GM23338 (cell line): ENCODE measurements at regions not wholly inside any gene's neighbourhood (a gene's known extent, or its start where the extent isn't known, plus 50 kb on each side); places are given as distances from the start of the nearest gene placed in this dataset.

Experiments
- ATAC-seq: fragments of 200-7000 bp; cut with Tn5 transposase; 3 replicates; pipeline ENCODE4 v1.9.1; 2020
- DNase-seq: peaks from one replicate; pipeline ENCODE4 v3.0.0-alpha.2; 2015; ENCODE audit warnings: low spot score
- H2AFZ ChIP-seq: fragments of 200-600 bp; sonication (generic); 2 replicates; pipeline ENCODE4 v1.8.0; 2016; ENCODE audit warnings: antibody characterized with exemption, mild to moderate bottlenecking, moderate library complexity
- H3F3A ChIP-seq: fragments of 200-600 bp; sonication (generic); replicated peaks from 2 replicates; pipeline ENCODE4 v1.8.0; 2017; ENCODE audit warnings: antibody characterized with exemption, mixed run types, low read depth
- H3K27ac ChIP-seq: fragments of 200-600 bp; sonication (generic); 2 replicates; pipeline ENCODE4 v1.6.1; 2016; ENCODE audit warnings: low read depth
- H3K27me3 ChIP-seq: fragments of 200-600 bp; sonication (generic); 2 replicates; pipeline ENCODE4 v1.8.0; 2016; ENCODE audit warnings: mild to moderate bottlenecking, mixed run types, moderate library complexity; ENCODE audit not compliant: insufficient read depth
- H3K36me3 ChIP-seq: fragments of 200-600 bp; sonication (generic); 2 replicates; pipeline ENCODE4 v1.8.0; 2016; ENCODE audit warnings: mild to moderate bottlenecking; ENCODE audit not compliant: insufficient read depth
- H3K4me1 ChIP-seq: fragments of 200-600 bp; sonication (generic); 2 replicates; pipeline ENCODE4 v1.8.0; 2016; ENCODE audit warnings: mild to moderate bottlenecking, moderate library complexity; ENCODE audit not compliant: insufficient read depth
- H3K4me2 ChIP-seq: fragments of 200-600 bp; sonication (generic); 2 replicates; pipeline ENCODE4 v1.7.1; 2017; ENCODE audit warnings: mixed run types
- H3K4me3 ChIP-seq: fragments of 200-600 bp; sonication (generic); 2 replicates; pipeline ENCODE4 v1.6.1; 2016; ENCODE audit warnings: mixed run types
- H3K79me2 ChIP-seq: fragments of 200-600 bp; sonication (generic); replicated peaks from 2 replicates; pipeline ENCODE4 v1.8.0; 2017; ENCODE audit warnings: mild to moderate bottlenecking; ENCODE audit not compliant: insufficient read depth
- H3K9me2 ChIP-seq: fragments of 200-600 bp; sonication (generic); 2 replicates; pipeline ENCODE4 v1.8.0; 2017; ENCODE audit not compliant: insufficient read depth
- H4K20me1 ChIP-seq: fragments of 200-600 bp; sonication (generic); replicated peaks from 2 replicates; pipeline ENCODE4 v1.8.0; 2017; ENCODE audit warnings: mild to moderate bottlenecking; ENCODE audit not compliant: insufficient read depth
- H3K27ac Mint-ChIP-seq: 2 replicates; pipeline ENCODE4 v1.8.0; 2020; ENCODE audit warnings: inconsistent platforms, mild to moderate bottlenecking, moderate library complexity, mixed read lengths
- H3K27me3 Mint-ChIP-seq: 3 replicates; pipeline ENCODE4 v1.8.0; 2022; ENCODE audit warnings: low read depth, mild to moderate bottlenecking, moderate library complexity, mixed read lengths, inconsistent platforms; ENCODE audit not compliant: insufficient read depth, poor library complexity
- H3K36me3 Mint-ChIP-seq: 3 replicates; pipeline ENCODE4 v1.8.0; 2021; ENCODE audit warnings: low read depth, mild to moderate bottlenecking, inconsistent platforms, moderate library complexity, mixed read lengths
- H3K4me1 Mint-ChIP-seq: 3 replicates; pipeline ENCODE4 v1.8.0; 2020; ENCODE audit warnings: mild to moderate bottlenecking, inconsistent platforms, mixed read lengths
- H3K4me3 Mint-ChIP-seq: 3 replicates; pipeline ENCODE4 v1.8.0; 2021; ENCODE audit warnings: moderate library complexity, mild to moderate bottlenecking, inconsistent platforms, mixed read lengths
- H3K9me3 Mint-ChIP-seq: 3 replicates; pipeline ENCODE4 v1.8.0; 2020; ENCODE audit warnings: moderate library complexity, mild to moderate bottlenecking, inconsistent platforms, mixed read lengths
- CREB1 ChIP-seq: fragments of 250-450 bp; sonication (Bioruptor Pico); IDR thresholded peaks from 2 replicates; pipeline ENCODE4 v1.5.0; 2020; ENCODE audit warnings: low read depth, mild to moderate bottlenecking, moderate library complexity
- EZH2 ChIP-seq: fragments of 200-600 bp; sonication (generic); IDR thresholded peaks from one replicate; pipeline ENCODE4 v1.8.0; 2017; ENCODE audit warnings: antibody characterized with exemption, mild to moderate bottlenecking, low read depth; ENCODE audit not compliant: unreplicated experiment
- EZH2phosphoT487 ChIP-seq: fragments of 200-600 bp; sonication (generic); IDR thresholded peaks from one replicate; pipeline ENCODE4 v1.8.1; 2018; ENCODE audit warnings: antibody characterized with exemption; ENCODE audit not compliant: unreplicated experiment
- JUNB ChIP-seq: IDR thresholded peaks from one replicate; pipeline ENCODE4 v1.6.1; 2016; ENCODE audit warnings: antibody characterized with exemption; ENCODE audit not compliant: unreplicated experiment
- NANOG ChIP-seq: IDR thresholded peaks from 2 replicates; pipeline ENCODE4 v1.6.1; 2016; ENCODE audit warnings: antibody characterized with exemption, borderline replicate concordance
- REST ChIP-seq: IDR thresholded peaks from one replicate; pipeline ENCODE4 v1.6.1; 2018; ENCODE audit warnings: antibody characterized with exemption; ENCODE audit not compliant: unreplicated experiment
- ZNF114 ChIP-seq: fragments of 250-450 bp; sonication (Bioruptor Pico); IDR thresholded peaks from 2 replicates; pipeline ENCODE4 v1.5.0; 2020; ENCODE audit warnings: mild to moderate bottlenecking, moderate library complexity
- TF ChIP-seq, protein P1 (sequence below), 2 experiments: fragments of 200-600 bp in 1 of 2; sonication (generic) in 1 of 2; conservative IDR thresholded peaks; 2 replicates each; pipeline versions ENCODE4 v1.5.1 to v1.6.1; 2016 to 2017; ENCODE audit warnings: antibody characterized with exemption in 2 of 2, low read depth in 2 of 2, mild to moderate bottlenecking in 2 of 2, moderate library complexity in 1 of 2

DNA sequence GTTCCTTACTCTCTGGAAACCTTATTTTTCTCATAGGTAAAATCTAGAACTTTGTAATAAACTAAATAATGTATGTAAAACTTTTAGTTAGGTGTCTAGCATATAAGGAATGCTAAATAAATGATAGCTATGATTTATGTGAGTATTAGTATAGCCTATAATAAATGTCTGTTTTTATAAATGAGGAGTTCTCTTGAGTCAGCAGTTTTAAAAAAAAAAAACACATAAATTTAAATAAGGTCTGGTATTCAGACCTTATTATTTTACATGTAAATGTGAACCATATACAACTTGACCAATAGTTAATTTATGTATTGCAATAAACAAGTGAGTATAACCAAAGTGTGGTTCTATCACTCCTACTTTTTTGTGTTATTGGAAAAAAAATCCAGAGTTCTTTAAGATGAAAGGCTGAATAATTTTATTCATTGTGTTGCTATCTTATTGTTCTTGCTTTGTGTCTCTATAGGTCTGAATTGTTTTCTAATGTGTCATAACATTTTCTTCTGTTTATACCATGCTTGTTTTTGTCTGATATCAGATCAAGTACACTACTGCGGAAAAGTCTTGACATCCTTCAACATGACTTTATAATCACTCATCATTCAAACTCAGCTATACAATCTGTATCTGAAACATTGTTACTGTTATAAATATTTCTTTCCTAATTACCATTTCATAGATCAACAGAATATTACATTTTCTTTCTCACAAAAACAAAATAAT lies 115.7 kb downstream of the RASSF9 start:
- Histone ChIP-seq H3K79me2 (no peaks in the 10 kb centered on the region), H3K27ac (no peak overlapping the region), H3K4me2 (no peak overlapping the region)

More for the DNA sequence above, 115.7 kb downstream of the RASSF9 start:
- H3K9me3 Mint-ChIP-seq, result no peaks in the 10 kb centered on the region; the same call in 2 of the 3 replicates
- H3K4me1 Mint-ChIP-seq, result no peaks in the 10 kb centered on the region
- no peak overlapping the region for H2AFZ ChIP-seq
- no peaks in the 10 kb centered on the region for H3F3A ChIP-seq
- no peak for DNase-seq
- no peak overlapping the region for H3K27ac Mint-ChIP-seq
- ATAC-seq, result no peak
- H3K27me3 Mint-ChIP-seq, result no peaks in the 10 kb centered on the region
- no peaks in the 10 kb centered on the region for H3K36me3 ChIP-seq
- H3K4me1 ChIP-seq, result no peaks in the 10 kb centered on the region
- no peaks in the 10 kb centered on the region for H3K27me3 ChIP-seq
- 0 out of 2 replicates have a peak, but pooled peaks cover 3% of the 10 kb centered on the region for H3K9me2 ChIP-seq
- H3K4me3 ChIP-seq, result no peak overlapping the region
- H4K20me1 ChIP-seq, result no peaks in the 10 kb centered on the region
- TF ChIP-seq JUNB (no peak), REST (no peak), ZNF114 (no peak), EZH2phosphoT487 (no peak), NANOG (no peak), CREB1 (CRISPR knock-in tag) (no peak), EZH2 (no peak)
- TF ChIP-seq, protein P1, sequence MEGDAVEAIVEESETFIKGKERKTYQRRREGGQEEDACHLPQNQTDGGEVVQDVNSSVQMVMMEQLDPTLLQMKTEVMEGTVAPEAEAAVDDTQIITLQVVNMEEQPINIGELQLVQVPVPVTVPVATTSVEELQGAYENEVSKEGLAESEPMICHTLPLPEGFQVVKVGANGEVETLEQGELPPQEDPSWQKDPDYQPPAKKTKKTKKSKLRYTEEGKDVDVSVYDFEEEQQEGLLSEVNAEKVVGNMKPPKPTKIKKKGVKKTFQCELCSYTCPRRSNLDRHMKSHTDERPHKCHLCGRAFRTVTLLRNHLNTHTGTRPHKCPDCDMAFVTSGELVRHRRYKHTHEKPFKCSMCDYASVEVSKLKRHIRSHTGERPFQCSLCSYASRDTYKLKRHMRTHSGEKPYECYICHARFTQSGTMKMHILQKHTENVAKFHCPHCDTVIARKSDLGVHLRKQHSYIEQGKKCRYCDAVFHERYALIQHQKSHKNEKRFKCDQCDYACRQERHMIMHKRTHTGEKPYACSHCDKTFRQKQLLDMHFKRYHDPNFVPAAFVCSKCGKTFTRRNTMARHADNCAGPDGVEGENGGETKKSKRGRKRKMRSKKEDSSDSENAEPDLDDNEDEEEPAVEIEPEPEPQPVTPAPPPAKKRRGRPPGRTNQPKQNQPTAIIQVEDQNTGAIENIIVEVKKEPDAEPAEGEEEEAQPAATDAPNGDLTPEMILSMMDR (conservative IDR thresholded peaks at IDR 0.05; ENCODE audit: low read depth in 2 of 2), result no peak
- 0 out of 3 replicates have a peak, but pooled peaks cover 2% of the 10 kb centered on the region for H3K36me3 Mint-ChIP-seq
- H3K4me3 Mint-ChIP-seq, result no peak overlapping the region
